Transverse colon (tissue), 4 donors: ENCODE measurements at regions not wholly inside any gene's neighbourhood (a gene's known extent, or its start where the extent isn't known, plus 50 kb on each side); places are given as distances from the start of the nearest gene placed in this dataset.

Source experiments
- DNase-seq: peaks from one replicate; pipeline ENCODE4 v3.0.0-alpha.2; 2019
- H3K27ac ChIP-seq, 4 donors: fragments of 200-600 bp; sonication (generic); 2 replicates each; pipeline ENCODE4 v1.5.1; 2016 to 2018; ENCODE audit warnings: inconsistent platforms in 4 of 4
- H3K27me3 ChIP-seq: fragments of 200-600 bp; sonication (generic); 2 replicates; pipeline ENCODE4 v1.5.1; 2017; ENCODE audit warnings: inconsistent platforms
- H3K36me3 ChIP-seq, 4 donors: fragments of 200-600 bp; sonication (generic); 2 replicates each; pipeline ENCODE4 v1.5.1; 2017 to 2019; ENCODE audit warnings: inconsistent platforms in 4 of 4
- H3K4me1 ChIP-seq, 4 donors: fragments of 200-600 bp; sonication (generic); 2 replicates each; pipeline ENCODE4 v1.5.1; 2017 to 2020; ENCODE audit warnings: inconsistent platforms in 4 of 4
- H3K4me3 ChIP-seq, 4 donors: fragments of 200-600 bp; sonication (generic); 1 replicate in 1 of 4; 2 replicates in 3 of 4; pipeline versions ENCODE4 v1.5.1 to v1.6.1; 2017 to 2019; ENCODE audit warnings: inconsistent platforms in 4 of 4
- H3K9me3 ChIP-seq, 2 donors: fragments of 200-600 bp; sonication (generic); 2 replicates each; pipeline ENCODE4 v1.5.1; 2017 to 2019; ENCODE audit warnings: inconsistent platforms in 2 of 2
- CTCF ChIP-seq, 5 experiments: fragments of 200-600 bp in 3 of 5; fragments of 450-650 bp in 2 of 5; sonication (generic) in 3 of 5; IDR thresholded peaks; 1 replicate in 2 of 5; 2 replicates in 3 of 5; pipeline ENCODE4 v1.5.1; 2016 to 2017; ENCODE audit warnings: antibody characterized with exemption in 5 of 5, inconsistent platforms in 3 of 5, mild to moderate bottlenecking in 2 of 5, moderate library complexity in 1 of 5
- EP300 ChIP-seq: sonication (generic); formaldehyde crosslinking; IDR thresholded peaks from one replicate; pipeline ENCODE4 v1.6.1; 2017; ENCODE audit warnings: antibody characterized with exemption, low read depth
- POLR2A ChIP-seq: fragments of 450-650 bp; IDR thresholded peaks from one replicate; pipeline ENCODE4 v1.6.1; 2016; ENCODE audit warnings: antibody characterized with exemption, mild to moderate bottlenecking, moderate library complexity
- POLR2AphosphoS5 ChIP-seq, 3 donors: sonication (generic); formaldehyde crosslinking; IDR thresholded peaks; one replicate each; pipeline ENCODE4 v1.6.1; 2016; ENCODE audit warnings: antibody characterized with exemption in 3 of 3
- WGBS, 2 donors: methylation state at CpG; one replicate each; pipeline ENCODE4 v1.1.5; 2018; ENCODE audit warnings: low coverage in 1 of 2; 5-methylcytosine and 5-hydroxymethylcytosine counted together
- in situ Hi-C, 4 donors: fragments of 200-750 bp; cut with MboI; loops; one replicate each; pipeline versions ENCODE4 v1.15.0 to v1.15.1; 2017; ENCODE audit warnings: low sequenced_read_pairs in 3 of 4, low pct_ligation_motif_present in 1 of 4, low pct_unique_long_range_greater_than_20kb in 1 of 4
- intact Hi-C: fragments of 100-400 bp; cut with DNase I; formaldehyde crosslinking; loops from one replicate; pipeline ENCODE4 v1.15.1; 2023; ENCODE audit warnings: low total_unique reads

- H3K9me3 ChIP-seq = no peaks in the 10 kb centered on the region
- H3K27me3 ChIP-seq = no peaks in the 10 kb centered on the region
- TF ChIP-seq POLR2AphosphoS5 (IDR thresholded peaks at IDR 0.05) = no peak
- no peaks in the 10 kb centered on the region for H3K36me3 ChIP-seq
- no peak for DNase-seq
- in situ Hi-C loops (loop anchor here in 3 of 4 donors (10.0 to 25.0 kb wide), 2 partner anchors 363 to 371 kb away; no protein-coding TSS in a partner anchor), intact Hi-C loops (no loop called here)
- WGBS, 2 donors = 71% methylated on average over 2 of the region's 2 CpGs; no CpG with 5 or more reads in 1 of the 2 donors
- no peak overlapping the region for H3K4me3 ChIP-seq
- H3K27ac ChIP-seq = no peak overlapping the region
- H3K4me1 ChIP-seq = no peaks in the 10 kb centered on the region
Measured at GRCh38 chr21:29473808-29474207, 175.1 kb downstream of the BACH1 start.

DNA sequence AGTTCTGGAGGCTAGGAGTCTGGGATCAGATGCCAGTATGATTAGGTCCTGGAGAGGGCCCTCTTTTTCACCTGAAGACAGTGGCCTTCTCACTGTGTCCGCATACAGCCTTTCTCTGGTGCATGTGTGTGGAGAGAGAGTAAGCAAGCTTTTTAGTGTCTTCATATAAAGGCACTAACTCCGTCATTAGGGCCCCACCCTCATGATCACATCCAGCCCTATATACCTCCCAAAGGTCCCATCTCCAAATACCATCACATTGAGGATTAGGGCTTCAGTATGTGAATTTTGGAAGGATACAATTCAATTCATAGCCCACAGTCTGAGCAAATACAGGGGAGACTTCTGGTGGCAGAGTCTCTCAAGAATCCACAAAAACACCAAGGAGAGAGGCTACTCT is 176.6 kb downstream of the BACH1 start:
- no peaks in the 10 kb centered on the region for H3K4me1 ChIP-seq
- no peaks in the 10 kb centered on the region for H3K9me3 ChIP-seq
- no peak overlapping the region for H3K4me3 ChIP-seq
- no peak overlapping the region for H3K27ac ChIP-seq
- H3K27me3 ChIP-seq = no peaks in the 10 kb centered on the region
- H3K36me3 ChIP-seq = no peaks in the 10 kb centered on the region
- WGBS, 2 donors = 98 to 100% methylated on average over 1 to 2 of the region's 2 CpGs
- intact Hi-C loops (loop anchor here (5.0 kb wide), 1 partner anchor 1338 kb away; no protein-coding TSS in a partner anchor), in situ Hi-C loops (loop anchor here in 2 of 4 donors (10.0 to 25.0 kb wide), 2 partner anchors 362 to 369 kb away; no protein-coding TSS in a partner anchor)
- no peak for DNase-seq
- TF ChIP-seq CTCF (IDR thresholded peaks at IDR 0.05) (no peak), POLR2AphosphoS5 (IDR thresholded peaks at IDR 0.05) (no peak), EP300 (no peak)

- H3K36me3 ChIP-seq = no peaks in the 10 kb centered on the region
- no peaks in the 10 kb centered on the region for H3K27me3 ChIP-seq
- DNase-seq = no peak
- H3K4me1 ChIP-seq = no peaks in the 10 kb centered on the region
- intact Hi-C loops = loop anchor here (5.0 kb wide), 1 partner anchor 1340 kb away; no protein-coding TSS in a partner anchor
- H3K9me3 ChIP-seq = no peaks in the 10 kb centered on the region
- no peak overlapping the region for H3K27ac ChIP-seq
- 93 to 100% methylated on average over 3 to 5 of the region's 5 CpGs for WGBS, 2 donors
- no peak overlapping the region for H3K4me3 ChIP-seq
- no peak for TF ChIP-seq CTCF (IDR thresholded peaks at IDR 0.05)
- no peak for TF ChIP-seq POLR2A
- TF ChIP-seq EP300 = no peak
- TF ChIP-seq POLR2AphosphoS5 (IDR thresholded peaks at IDR 0.05) = no peak
- in situ Hi-C loops = loop anchor here in 2 of 4 donors (10.0 to 25.0 kb wide), 2 partner anchors 360 to 367 kb away; no protein-coding TSS in a partner anchor
Measured at GRCh38 chr21:29477347-29477746, 178.6 kb downstream of the BACH1 start.

DNA sequence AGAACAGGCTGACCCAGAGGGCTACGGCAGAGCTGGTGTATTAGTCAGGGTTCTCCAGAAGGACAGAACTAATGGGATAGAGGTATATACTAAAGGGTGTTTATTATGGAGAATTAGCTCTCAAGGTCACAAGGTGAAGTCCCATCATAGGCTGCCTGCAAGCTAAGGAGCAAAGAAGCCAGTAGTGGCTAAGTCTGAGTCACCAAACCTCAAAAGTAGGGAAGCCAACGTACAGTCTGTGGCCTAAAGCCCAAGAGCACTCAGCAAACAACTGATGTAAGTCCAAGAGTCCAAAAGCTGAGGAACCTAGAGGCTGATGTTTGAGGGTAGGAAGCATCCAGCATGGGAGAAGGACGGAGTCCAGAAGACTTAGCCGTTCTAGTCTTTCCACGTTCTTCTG is 179.2 kb downstream of the BACH1 start:
- no peaks in the 10 kb centered on the region for H3K4me1 ChIP-seq
- H3K27me3 ChIP-seq = no peaks in the 10 kb centered on the region
- no peaks in the 10 kb centered on the region for H3K36me3 ChIP-seq
- intact Hi-C loops = loop anchor here (5.0 kb wide), 1 partner anchor 1341 kb away; no protein-coding TSS in a partner anchor
- H3K9me3 ChIP-seq = no peaks in the 10 kb centered on the region
- WGBS, 2 donors = 85 to 100% methylated on average over 1 to 5 of the region's 5 CpGs
- no peak overlapping the region for H3K27ac ChIP-seq
- DNase-seq = no peak
- in situ Hi-C loops = loop anchor here in 2 of 4 donors (10.0 to 25.0 kb wide), 2 partner anchors 359 to 367 kb away; no protein-coding TSS in a partner anchor
- TF ChIP-seq EP300 (no peak), CTCF (IDR thresholded peaks at IDR 0.05) (no peak), POLR2A (no peak), POLR2AphosphoS5 (IDR thresholded peaks at IDR 0.05) (no peak)
- no peak overlapping the region for H3K4me3 ChIP-seq

GRCh38 chr21:29481081-29481480 is 182.4 kb downstream of the BACH1 start:
- no peaks in the 10 kb centered on the region for H3K36me3 ChIP-seq
- intact Hi-C loops (no loop called here), in situ Hi-C loops (loop anchor here in 1 of 4 donors (25.0 kb wide), 1 partner anchor 356 kb away; no protein-coding TSS in a partner anchor)
- 86 to 91% methylated on average over 5 of the region's 5 CpGs for WGBS, 2 donors
- no peak overlapping the region for H3K4me3 ChIP-seq
- H3K9me3 ChIP-seq = no peaks in the 10 kb centered on the region
- DNase-seq = no peak
- no peak overlapping the region for H3K27ac ChIP-seq
- no peaks in the 10 kb centered on the region for H3K4me1 ChIP-seq
- TF ChIP-seq POLR2A = no peak
- no peak for TF ChIP-seq EP300
- H3K27me3 ChIP-seq = no peaks in the 10 kb centered on the region
